Body of pancreas (tissue), 4 donors: ENCODE measurements at regions not wholly inside any gene's neighbourhood (a gene's known extent, or its start where the extent isn't known, plus 50 kb on each side); places are given as distances from the start of the nearest gene placed in this dataset.

Source experiments
- CTCF ChIP-seq, 7 experiments: fragments of 450-650 bp in 4 of 7; fragments of 200-600 bp in 3 of 7; sonication (generic) in 3 of 7; IDR thresholded peaks; one replicate each; pipeline ENCODE4 v1.5.1; 2016 to 2019; ENCODE audit warnings: antibody characterized with exemption in 7 of 7
- POLR2A ChIP-seq, 3 donors: fragments of 450-650 bp; IDR thresholded peaks; one replicate each; pipeline ENCODE4 v1.6.1; 2016; ENCODE audit warnings: antibody characterized with exemption in 3 of 3, mild to moderate bottlenecking in 2 of 3

- TF ChIP-seq CTCF (IDR thresholded peaks at IDR 0.05): no peak
- TF ChIP-seq POLR2A (IDR thresholded peaks at IDR 0.05): no peak
Observed at GRCh38 chr1:194339471-194339870, 1153.1 kb upstream of the B3GALT2 start.
